Erythroblast (primary cell): ENCODE measurements at regions not wholly inside any gene's neighbourhood (a gene's known extent, or its start where the extent isn't known, plus 50 kb on each side); places are given as distances from the start of the nearest gene placed in this dataset.

Source experiments
- GATA1 ChIP-seq: IDR thresholded peaks from 2 replicates; pipeline ENCODE4 v1.6.1; 2011; ENCODE audit warnings: low read depth, mild to moderate bottlenecking, control low read depth, low read length, moderate library complexity
- POLR2A ChIP-seq: IDR thresholded peaks from 2 replicates; pipeline ENCODE4 v1.6.1; 2011; ENCODE audit warnings: mild to moderate bottlenecking, low read length

- no peak for TF ChIP-seq POLR2A
- TF ChIP-seq GATA1, result no peak
Observed at GRCh38 chr5:30458681-30459080, 734.8 kb upstream of the CDH6 start.
